GM18517 (cell line): ENCODE measurements at regions not wholly inside any gene's neighbourhood (a gene's known extent, or its start where the extent isn't known, plus 50 kb on each side); places are given as distances from the start of the nearest gene placed in this dataset.
"Not testable (repeated sequence)": the region's sequence is repeated elsewhere in the genome, so short reads cannot be mapped to it uniquely, and the experiment has no call there.

Experiments
- ATAC-seq: cut with Tn5 transposase; IDR thresholded peaks from one replicate; pipeline ENCODE4 v1.9.1; 2021; ENCODE audit warnings: mild to moderate bottlenecking, moderate library complexity; ENCODE audit not compliant: unreplicated experiment

- ATAC-seq = not testable (repeated sequence)
These were observed 102.2 kb upstream of the PDE10A start for GRCh38 chr6:165765256-165765655.

- ATAC-seq = no peak
These were observed 99.8 kb upstream of the PDE10A start for GRCh38 chr6:165762876-165763275.

- no peak for ATAC-seq
These were observed 99.1 kb upstream of the PDE10A start for GRCh38 chr6:165762125-165762524.

GRCh38 chr6:165760803-165761185 is 97.8 kb upstream of the PDE10A start:
- no peak for ATAC-seq

GRCh38 chr6:165760126-165760802 is 97.2 kb upstream of the PDE10A start:
- ATAC-seq = no peak

GRCh38 chr6:165758441-165758840 is 95.4 kb upstream of the PDE10A start:
- ATAC-seq = no peak

GRCh38 chr6:165755583-165755982 is 92.5 kb upstream of the PDE10A start:
- ATAC-seq = no peak

- ATAC-seq = no peak
These were observed 90.5 kb upstream of the PDE10A start for GRCh38 chr6:165753506-165753905.

- no peak for ATAC-seq
These were observed 89.4 kb upstream of the PDE10A start for GRCh38 chr6:165752451-165752850.

GRCh38 chr6:165751486-165751885 is 88.4 kb upstream of the PDE10A start:
- ATAC-seq = no peak

GRCh38 chr6:165749163-165749562 is 86.1 kb upstream of the PDE10A start:
- ATAC-seq = no peak

- ATAC-seq = no peak
These were observed 85.3 kb upstream of the PDE10A start for GRCh38 chr6:165748390-165748789.

GRCh38 chr6:165747963-165748362 is 84.9 kb upstream of the PDE10A start:
- ATAC-seq = no peak

- no peak for ATAC-seq
These were observed 83.3 kb upstream of the PDE10A start for GRCh38 chr6:165746331-165746730.

- ATAC-seq = no peak
These were observed 82.5 kb upstream of the PDE10A start for GRCh38 chr6:165745492-165745891.

GRCh38 chr6:165744555-165745228 is 81.7 kb upstream of the PDE10A start:
- ATAC-seq = no peak

- ATAC-seq = no peak
These were observed 80.4 kb upstream of the PDE10A start for GRCh38 chr6:165743366-165743898.

- ATAC-seq = no peak
These were observed 79.0 kb upstream of the PDE10A start for GRCh38 chr6:165742047-165742446.

- ATAC-seq = no peak
These were observed 74.4 kb upstream of the PDE10A start for GRCh38 chr6:165737396-165737795.

GRCh38 chr6:165735065-165735464 is 72.0 kb upstream of the PDE10A start:
- no peak for ATAC-seq

- ATAC-seq = no peak
These were observed 70.4 kb upstream of the PDE10A start for GRCh38 chr6:165733489-165733791.

GRCh38 chr6:165732696-165733488 is 69.9 kb upstream of the PDE10A start:
- ATAC-seq = no peak
